OCI-LY7 (cell line): ENCODE measurements at regions not wholly inside any gene's neighbourhood (a gene's known extent, or its start where the extent isn't known, plus 50 kb on each side); places are given as distances from the start of the nearest gene placed in this dataset.

Experiments used
- BruUV-seq: library from RNA; stranded (reverse); fragments of 400-500 nt; replicated peaks from 2 replicates; lab custom pipeline; 2021; lab: Mats Ljungman, UMichigan
- CTCF ChIA-PET: fragments of 300-600 bp; sonication (Branson Sonifier 250); formaldehyde crosslinking; loops from one replicate; lab custom pipeline; 2022; ENCODE audit warnings: antibody characterized with exemption; ENCODE audit not compliant: unreplicated experiment; lab: Charles Lee
- POLR2A ChIA-PET: fragments of 300-600 bp; sonication (Branson Sonifier 250); formaldehyde crosslinking; loops from one replicate; lab custom pipeline; 2022; ENCODE audit warnings: antibody characterized with exemption; lab: Charles Lee
- DNase-seq: peaks from one replicate; pipeline ENCODE4 v3.0.0-alpha.2; 2015; ENCODE audit warnings: low spot score
- H2AFZ ChIP-seq: fragments of 200-600 bp; sonication (generic), shearing (Covaris generic); 2 replicates; pipeline ENCODE4 v1.6.1; 2014; ENCODE audit warnings: mild to moderate bottlenecking, antibody characterized with exemption, low read length, moderate library complexity
- H3K27ac ChIP-seq: fragments of 200-600 bp; sonication (generic); 2 replicates; pipeline ENCODE4 v1.5.1; 2014; ENCODE audit warnings: mixed run types, low read depth, mild to moderate bottlenecking, moderate library complexity, low read length, inconsistent platforms; ENCODE audit not compliant: poor library complexity, severe bottlenecking
- H3K36me3 ChIP-seq: fragments of 200-600 bp; sonication (generic); 2 replicates; pipeline ENCODE4 v1.6.1; 2014; ENCODE audit warnings: mild to moderate bottlenecking, antibody characterized with exemption, low read length, moderate library complexity, mixed read lengths; ENCODE audit not compliant: insufficient read depth
- H3K4me1 ChIP-seq: fragments of 200-600 bp; sonication (generic); 2 replicates; pipeline ENCODE4 v1.5.1; 2014; ENCODE audit warnings: mild to moderate bottlenecking, low read length; ENCODE audit not compliant: insufficient read depth, poor library complexity, severe bottlenecking
- H3K4me2 ChIP-seq: fragments of 200-600 bp; sonication (generic); 2 replicates; pipeline ENCODE4 v1.6.1; 2014; ENCODE audit warnings: mild to moderate bottlenecking, low read length
- H3K4me3 ChIP-seq: fragments of 200-600 bp; sonication (generic); 2 replicates; pipeline ENCODE4 v1.5.1; 2014; ENCODE audit warnings: mild to moderate bottlenecking, low read depth, low read length; ENCODE audit not compliant: poor library complexity, severe bottlenecking
- H3K79me2 ChIP-seq: fragments of 200-600 bp; sonication (generic); 2 replicates; pipeline ENCODE4 v1.6.1; 2016; ENCODE audit warnings: low read depth, mild to moderate bottlenecking, low read length, moderate library complexity, mixed read lengths; ENCODE audit not compliant: insufficient read depth
- H3K9me2 ChIP-seq: fragments of 200-600 bp; sonication (generic); 2 replicates; pipeline ENCODE4 v1.6.1; 2016; ENCODE audit warnings: mild to moderate bottlenecking, low read length, mixed read lengths; ENCODE audit not compliant: insufficient read depth
- H3K9me3 ChIP-seq: fragments of 200-600 bp; sonication (generic); 2 replicates; pipeline ENCODE4 v1.6.1; 2014; ENCODE audit warnings: mild to moderate bottlenecking, mixed run types, low read length, mixed read lengths
- H4K20me1 ChIP-seq: fragments of 200-600 bp; sonication (generic); 2 replicates; pipeline ENCODE4 v1.6.1; 2014; ENCODE audit warnings: mild to moderate bottlenecking, antibody characterized with exemption, low read length, moderate library complexity, mixed read lengths; ENCODE audit not compliant: insufficient read depth
- CTCF ChIP-seq: fragments of 200-600 bp; sonication (generic); conservative IDR thresholded peaks from 2 replicates; pipeline ENCODE4 v1.5.1; 2014; ENCODE audit warnings: mild to moderate bottlenecking, antibody characterized with exemption, low read length, moderate library complexity, mixed read lengths
- EZH2phosphoT487 ChIP-seq: fragments of 200-600 bp; sonication (generic); IDR thresholded peaks from 2 replicates; pipeline ENCODE4 v1.6.1; 2018; ENCODE audit warnings: low read depth, borderline replicate concordance, mild to moderate bottlenecking, mixed run types, antibody characterized with exemption, low read length, moderate library complexity, mixed read lengths
- intact Hi-C: fragments of 100-400 bp; cut with micrococcal nuclease; formaldehyde crosslinking; loops from one replicate; pipeline ENCODE4 v1.10.0; 2022; ENCODE audit not compliant: unreplicated experiment

GRCh38 chr4:106818764-106819163 is 217.3 kb downstream of the DKK2 start:
- Histone ChIP-seq H4K20me1 (no peaks in the 10 kb centered on the region), H2AFZ (no peak overlapping the region), H3K4me2 (no peak overlapping the region), H3K27ac (no peak overlapping the region), H3K9me2 (no peaks in the 10 kb centered on the region), H3K9me3 (no peaks in the 10 kb centered on the region), H3K4me3 (no peak overlapping the region), H3K4me1 (no peaks in the 10 kb centered on the region), H3K36me3 (no peaks in the 10 kb centered on the region), H3K79me2 (no peaks in the 10 kb centered on the region)
- POLR2A ChIA-PET = no interaction called here
- no peak for DNase-seq
- TF ChIP-seq EZH2phosphoT487 = no peak
- TF ChIP-seq CTCF = peak; percentile 64
- BruUV-seq = no TSS peak
- intact Hi-C loops = no loop called here
- CTCF ChIA-PET = no interaction called here

GRCh38 chr4:106816496-106816895 is 219.6 kb downstream of the DKK2 start:
- H3K4me3 ChIP-seq = no peak overlapping the region
- DNase-seq = no peak
- no peaks in the 10 kb centered on the region for H3K9me3 ChIP-seq
- no peaks in the 10 kb centered on the region for H3K36me3 ChIP-seq
- ChIA-PET CTCF (no interaction called here), POLR2A (interaction anchor here (0.6 kb wide), 1 partner anchor 26 kb away, joined by 3 read pairs; no protein-coding TSS in a partner anchor)
- H3K4me1 ChIP-seq = no peaks in the 10 kb centered on the region
- no peaks in the 10 kb centered on the region for H3K79me2 ChIP-seq
- H3K27ac ChIP-seq = no peak overlapping the region
- H3K4me2 ChIP-seq = no peak overlapping the region
- H4K20me1 ChIP-seq = no peaks in the 10 kb centered on the region
- TF ChIP-seq EZH2phosphoT487 (no peak), CTCF (no peak)
- BruUV-seq = no TSS peak
- H2AFZ ChIP-seq = no peak overlapping the region
- intact Hi-C loops = no loop called here
- no peaks in the 10 kb centered on the region for H3K9me2 ChIP-seq

- H3K9me2 ChIP-seq = no peaks in the 10 kb centered on the region
- no peak for DNase-seq
- H3K4me1 ChIP-seq = no peaks in the 10 kb centered on the region
- no peak overlapping the region for H2AFZ ChIP-seq
- ChIA-PET POLR2A (interaction anchor here (0.7 kb wide), 1 partner anchor 48 kb away, joined by 3 read pairs; no protein-coding TSS in a partner anchor), CTCF (no interaction called here)
- TF ChIP-seq EZH2phosphoT487 (no peak), CTCF (no peak)
- H4K20me1 ChIP-seq = no peaks in the 10 kb centered on the region
- H3K9me3 ChIP-seq = no peaks in the 10 kb centered on the region
- BruUV-seq = no TSS peak
- H3K27ac ChIP-seq = no peak overlapping the region
- no peak overlapping the region for H3K4me2 ChIP-seq
- no peaks in the 10 kb centered on the region for H3K36me3 ChIP-seq
- no peak overlapping the region for H3K4me3 ChIP-seq
- H3K79me2 ChIP-seq = no peaks in the 10 kb centered on the region
- intact Hi-C loops = no loop called here
Observed at GRCh38 chr4:106810122-106810521, 226.0 kb downstream of the DKK2 start.
